ENCODE measurements at regions not wholly inside any gene's neighbourhood (a gene's known extent, or its start where the extent isn't known, plus 50 kb on each side); places are given as distances from the start of the nearest gene placed in this dataset.

DNA sequence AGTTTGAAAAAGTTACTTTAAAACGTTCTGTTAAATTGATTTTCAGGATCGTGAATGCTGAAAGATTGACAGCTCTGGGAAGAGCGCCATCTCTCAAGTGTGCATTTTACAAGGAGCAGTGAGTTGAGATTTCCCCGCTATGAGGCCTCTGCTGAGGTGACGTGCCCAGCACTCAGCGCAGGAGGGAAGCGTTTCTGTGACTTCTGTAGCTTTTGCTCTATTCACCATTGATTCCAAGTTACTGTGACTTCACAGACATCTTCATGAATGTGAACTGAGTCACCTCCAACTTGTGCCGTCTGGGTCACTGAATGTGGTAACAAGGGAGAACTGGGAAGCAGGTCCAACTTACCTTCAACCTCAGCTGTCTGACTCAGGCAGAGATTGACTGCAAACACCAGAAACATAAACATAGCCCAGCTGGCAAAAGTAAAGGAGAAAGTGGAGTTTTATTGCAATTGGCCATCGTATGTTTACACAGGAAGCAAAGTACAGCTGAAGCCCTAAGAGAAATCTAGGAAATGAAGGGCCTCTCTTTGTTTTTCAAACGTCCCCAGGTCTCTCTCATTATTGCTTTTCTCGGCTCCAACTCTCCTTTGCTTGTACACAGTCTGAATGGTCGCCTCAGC is 428.8 kb upstream of the CLINT1 start:
- no peak for ATAC-seq

DNA sequence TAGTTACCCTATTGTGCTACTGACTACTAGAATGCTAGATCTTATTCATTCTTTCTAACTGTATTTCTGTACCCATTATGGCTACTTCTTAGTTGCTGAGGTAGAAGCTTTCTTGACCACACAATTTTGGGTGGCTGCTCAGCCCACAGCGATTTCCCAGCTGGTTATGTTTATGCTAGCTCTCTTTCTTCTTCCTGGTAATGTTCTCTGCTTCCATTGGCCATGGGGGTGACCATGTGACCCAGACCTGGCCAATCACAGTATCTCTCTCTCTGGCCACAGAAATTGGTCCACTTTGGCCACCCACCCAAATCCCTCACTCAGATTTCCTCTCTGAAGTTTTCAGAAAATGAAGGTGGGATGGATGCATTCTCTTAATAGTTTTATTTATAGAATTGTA is 427.9 kb upstream of the CLINT1 start:
- ATAC-seq: no peak

DNA sequence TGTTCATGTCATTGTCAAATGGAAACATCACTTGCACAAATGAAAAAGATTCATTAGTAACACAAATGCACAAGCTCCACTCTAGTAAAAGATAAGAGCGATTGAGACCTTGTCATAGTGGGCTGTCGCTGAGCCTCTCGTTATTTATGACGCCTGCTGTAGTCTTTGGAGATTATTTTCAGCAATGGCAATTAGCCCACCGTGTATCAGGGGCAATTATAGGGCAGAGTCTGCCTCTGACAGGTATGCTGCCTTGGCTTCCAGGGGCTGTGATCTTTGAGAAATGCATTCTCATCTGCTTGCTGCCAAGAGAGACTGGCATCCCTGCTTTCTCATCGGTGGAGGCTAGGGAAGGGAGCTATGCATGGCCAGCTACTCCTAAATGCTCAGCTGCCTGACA is 426.8 kb upstream of the CLINT1 start:
- ATAC-seq: no peak

DNA sequence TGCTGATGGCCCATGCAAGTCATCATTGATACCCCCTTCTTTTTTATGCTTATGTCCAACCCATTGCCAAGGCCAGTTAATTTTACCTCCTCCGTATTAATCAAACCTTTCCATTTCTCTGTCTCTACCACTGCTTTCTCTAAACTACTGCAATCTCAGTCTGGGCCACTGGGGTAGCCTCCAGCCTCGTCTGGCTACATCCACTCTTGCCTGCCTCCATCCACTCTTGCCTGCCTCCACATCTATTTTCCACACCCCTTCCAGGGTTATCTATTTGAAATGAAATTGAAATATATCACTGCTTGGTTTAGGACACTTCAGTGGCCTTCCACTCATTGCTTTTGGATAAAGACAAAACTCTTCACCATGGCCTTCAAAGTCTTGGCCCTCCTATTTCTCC is 425.3 kb upstream of the CLINT1 start:
- ATAC-seq: no peak

DNA sequence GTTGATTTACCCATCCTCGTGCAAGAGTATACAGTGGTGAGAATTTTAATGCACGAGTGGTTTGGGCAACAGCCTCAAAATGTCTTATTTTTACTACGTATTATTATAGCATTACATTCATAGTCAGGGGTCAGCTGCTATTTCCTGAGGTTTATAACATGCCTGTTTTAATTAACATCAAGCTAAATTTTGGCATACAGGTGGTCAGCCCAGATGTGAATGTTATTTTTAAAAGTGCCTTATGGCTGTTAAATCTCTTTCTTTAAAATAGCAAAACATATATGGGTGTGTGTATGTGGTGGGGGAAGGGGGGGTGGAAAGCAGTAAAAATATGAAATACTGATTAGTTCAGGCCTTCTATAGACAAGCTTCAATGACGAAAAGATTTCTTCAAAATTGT is 424.5 kb upstream of the CLINT1 start:
- no peak for ATAC-seq

DNA sequence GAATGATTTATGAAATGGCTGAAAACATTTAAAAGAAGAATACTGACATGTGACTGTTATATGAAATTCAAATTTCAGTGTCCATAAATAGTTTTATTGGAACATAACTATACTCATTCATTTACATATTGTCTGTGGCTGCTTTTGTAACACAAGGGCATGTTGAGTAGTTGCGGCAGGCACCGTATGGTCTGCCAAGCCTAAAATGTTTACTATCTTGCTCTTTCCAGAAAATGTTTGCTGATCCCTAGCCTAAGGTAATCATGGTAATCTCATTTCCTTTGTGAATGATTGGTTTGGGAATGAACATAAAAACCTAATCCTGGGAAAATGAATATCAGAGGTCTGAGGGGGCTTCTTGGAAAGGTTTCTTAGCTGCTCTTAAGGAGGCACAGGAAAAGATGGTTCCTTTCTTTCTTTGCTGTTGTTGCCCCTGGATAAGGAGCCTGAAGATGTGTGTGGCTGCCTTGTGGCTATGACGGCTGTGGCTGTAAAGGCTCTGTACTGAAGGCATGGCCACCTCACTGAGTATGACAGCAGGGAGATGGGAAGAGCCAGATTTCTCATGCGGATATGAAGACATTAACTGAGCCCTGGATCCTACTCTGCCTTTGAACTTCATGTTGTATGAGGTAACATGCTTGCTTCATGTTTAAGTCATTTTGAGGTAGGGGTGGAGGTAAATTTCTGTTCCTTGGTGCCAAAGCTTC is 419.4 kb upstream of the CLINT1 start:
- ATAC-seq: no peak

DNA sequence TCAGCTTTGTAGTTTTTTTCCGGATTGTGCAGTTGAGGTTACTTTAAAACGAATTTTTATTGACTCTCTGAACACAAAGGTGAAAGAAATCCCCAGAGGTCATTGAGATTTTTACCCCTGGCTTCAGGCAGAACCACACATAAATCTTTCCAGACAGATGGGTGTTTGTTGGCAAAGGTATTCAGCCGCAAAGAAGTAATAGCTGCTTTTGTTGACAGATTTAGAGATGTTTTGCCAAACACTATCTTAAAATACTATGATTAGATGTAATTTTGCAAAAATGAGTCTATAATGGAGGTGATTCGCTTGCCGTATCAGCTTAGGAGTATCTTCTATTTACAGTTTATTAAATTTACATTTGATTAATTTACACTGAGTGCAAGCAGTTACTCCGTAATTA is 418.3 kb upstream of the CLINT1 start:
- ATAC-seq: no peak

DNA sequence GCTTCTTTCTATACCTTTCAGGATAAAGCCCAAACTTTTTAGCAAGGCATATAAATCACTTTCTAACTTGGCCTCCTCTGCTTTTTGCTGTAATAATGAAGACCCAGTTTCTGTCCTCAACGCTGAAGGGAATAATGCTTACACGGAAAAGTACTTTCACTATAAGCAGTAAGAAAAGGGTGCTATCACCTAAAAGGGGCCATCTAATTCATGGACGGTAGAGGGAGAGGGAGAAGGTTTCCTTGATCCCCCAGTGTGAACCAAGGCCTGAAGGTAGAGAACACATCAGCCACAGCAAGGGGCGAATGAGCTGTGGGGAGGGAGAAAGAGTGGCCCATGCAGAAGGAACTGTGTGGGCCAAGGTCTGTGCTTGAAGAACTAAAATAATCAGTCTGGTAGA is 417.7 kb upstream of the CLINT1 start:
- no peak for ATAC-seq

DNA sequence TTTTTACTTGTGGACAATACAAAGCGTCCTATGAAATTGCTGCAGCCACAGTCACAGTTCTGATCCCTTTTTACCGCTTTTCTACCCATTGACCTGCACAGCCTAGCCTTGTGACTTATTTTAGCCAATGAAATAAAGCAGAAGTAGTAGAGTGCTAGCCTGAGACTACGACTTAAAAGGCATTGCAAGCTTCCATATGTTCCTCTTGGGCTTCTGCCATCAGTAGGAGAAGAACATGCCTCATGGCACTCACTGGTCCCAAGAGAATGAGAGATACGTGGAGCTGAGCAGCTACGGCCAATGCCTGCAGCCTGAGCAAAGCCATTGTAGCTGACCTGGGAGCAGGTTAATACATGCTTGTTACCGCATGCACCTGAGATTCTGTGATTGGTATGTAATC is 416.6 kb upstream of the CLINT1 start:
- ATAC-seq: no peak

DNA sequence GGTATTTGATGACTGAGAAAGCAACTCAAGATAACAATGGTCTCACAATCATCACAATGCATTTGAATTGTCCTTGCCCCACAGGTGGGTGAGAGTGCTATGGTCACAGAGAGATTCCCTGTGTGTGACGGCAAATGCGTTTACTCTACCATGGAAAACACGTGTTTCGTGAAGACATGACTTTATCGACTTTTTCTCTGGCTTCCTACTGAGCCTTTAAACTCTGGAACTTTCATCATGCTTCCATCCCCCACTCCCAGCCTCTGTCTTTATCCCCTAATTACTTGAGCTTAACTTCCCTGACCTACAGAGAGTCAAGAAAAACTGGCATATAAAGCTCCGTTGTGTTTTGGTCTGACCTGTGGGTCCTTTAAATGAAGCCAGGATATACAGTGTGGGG is 414.1 kb upstream of the CLINT1 start:
- no peak for ATAC-seq

DNA sequence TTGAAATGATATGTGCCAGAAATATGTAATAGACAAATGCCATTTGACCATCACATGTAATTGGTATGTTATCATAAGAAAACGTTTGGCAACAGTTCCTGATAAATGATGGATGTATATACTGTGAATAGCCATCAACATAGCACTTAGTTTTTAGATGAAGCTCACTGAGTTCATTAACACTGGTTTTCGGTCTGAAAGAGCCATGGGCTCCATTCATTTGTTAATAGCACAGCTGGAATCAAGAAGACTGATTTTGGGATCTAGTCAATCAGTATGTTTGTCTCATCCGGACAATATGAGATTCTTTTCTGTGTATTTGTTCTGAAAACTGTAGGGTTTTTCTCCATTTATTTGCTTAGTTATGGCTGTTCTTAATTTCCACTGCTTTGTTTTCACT is 413.5 kb upstream of the CLINT1 start:
- no peak for ATAC-seq

DNA sequence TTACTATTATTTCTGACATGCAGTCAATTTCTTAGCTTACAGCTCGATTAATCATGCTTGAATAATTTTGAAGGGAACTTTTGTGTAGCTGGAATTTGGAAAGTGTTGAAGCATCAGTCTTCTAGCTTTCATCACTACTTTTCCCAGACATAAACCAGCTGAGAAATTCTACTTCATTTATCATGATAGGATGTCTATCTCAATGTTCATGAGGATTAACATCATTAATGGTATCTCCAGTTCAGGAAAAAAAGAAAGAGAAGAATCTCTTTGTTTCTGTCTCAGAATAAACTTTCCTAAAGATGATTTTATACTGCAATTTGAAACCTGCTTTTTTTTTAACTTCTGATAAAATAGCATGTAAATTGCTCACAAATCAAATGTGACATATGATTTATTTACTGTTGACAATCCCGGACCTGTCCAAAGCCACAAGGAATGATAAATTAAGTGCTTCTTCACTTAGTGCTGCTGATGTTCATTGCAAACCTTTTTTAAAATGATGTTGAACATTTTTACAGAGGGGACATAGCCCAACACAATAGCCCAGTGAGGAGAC is 412.1 kb upstream of the CLINT1 start:
- ATAC-seq: no peak

DNA sequence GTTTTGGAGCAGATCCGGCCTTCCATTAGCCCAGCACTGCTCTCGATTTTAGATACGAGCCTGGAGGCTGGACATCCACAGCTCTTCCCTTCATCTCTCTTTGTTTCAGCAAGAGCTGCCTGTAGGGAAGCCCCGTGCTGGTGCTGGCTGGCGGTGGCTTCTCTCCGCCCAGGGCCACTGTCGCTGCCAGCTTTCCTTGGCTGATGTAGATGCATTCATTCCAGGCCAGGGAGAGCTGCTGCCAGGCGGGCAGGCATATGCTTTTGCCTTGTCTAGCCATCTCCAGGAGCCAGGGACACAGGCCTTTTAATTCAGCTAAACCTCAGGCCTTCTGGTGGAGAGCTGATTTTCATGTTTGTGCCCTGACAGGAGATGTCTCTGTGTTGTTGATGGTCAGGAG is 409.3 kb upstream of the CLINT1 start:
- ATAC-seq: no peak

DNA sequence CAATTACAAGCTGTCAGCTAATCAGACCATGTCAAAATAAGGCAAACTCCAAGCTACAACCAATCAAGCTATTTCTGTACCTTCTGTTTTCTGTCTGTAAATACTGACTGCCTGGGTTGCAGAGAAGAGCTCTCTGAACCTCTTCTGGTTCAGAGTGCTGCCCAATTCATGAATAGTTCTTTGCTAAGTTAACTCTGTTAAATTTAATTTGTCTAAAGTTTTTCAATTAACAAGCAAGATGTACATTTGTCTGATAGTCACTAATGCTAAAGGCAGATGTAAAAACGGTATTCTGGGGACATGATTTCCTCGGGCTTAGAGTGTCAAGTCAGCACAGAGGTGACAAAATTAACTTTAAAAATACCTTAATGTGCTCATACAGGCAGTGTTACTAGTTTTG is 408.3 kb upstream of the CLINT1 start:
- no peak for ATAC-seq

DNA sequence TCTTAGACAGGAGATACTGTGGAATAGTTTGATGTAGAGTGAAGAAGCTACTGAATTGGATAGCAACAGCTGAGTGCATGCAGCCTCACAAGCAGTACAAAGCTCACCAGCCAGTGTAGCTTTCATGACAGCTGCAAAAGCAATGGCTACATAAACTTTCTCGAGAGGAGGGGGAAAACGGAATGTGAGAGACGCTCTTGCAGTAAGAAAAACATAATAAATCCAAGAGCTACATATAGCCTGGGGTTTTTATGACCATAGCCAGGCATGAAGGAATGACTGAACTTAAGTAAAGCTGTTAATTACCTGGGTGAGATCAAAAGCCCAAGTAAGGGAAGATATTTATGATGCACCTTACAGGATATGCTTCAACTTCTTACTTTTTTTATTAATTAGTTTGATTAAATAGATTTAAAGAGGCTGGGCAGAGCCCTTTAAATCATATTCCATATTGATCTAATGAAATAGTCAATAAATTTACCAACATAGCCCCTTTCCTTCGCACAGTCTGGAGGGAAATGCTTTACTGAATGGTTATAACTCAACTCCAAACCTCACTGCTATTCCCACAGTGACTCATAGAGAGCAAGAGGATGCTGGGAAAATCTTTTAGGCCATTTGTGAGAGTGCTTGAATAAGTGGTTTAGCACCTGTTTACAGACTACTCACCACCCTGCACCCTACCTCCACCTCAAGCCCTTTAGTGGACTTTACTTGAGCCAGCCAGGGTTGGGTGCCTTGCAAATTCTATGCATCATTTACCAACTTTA is 407.2 kb upstream of the CLINT1 start:
- ATAC-seq: no peak

DNA sequence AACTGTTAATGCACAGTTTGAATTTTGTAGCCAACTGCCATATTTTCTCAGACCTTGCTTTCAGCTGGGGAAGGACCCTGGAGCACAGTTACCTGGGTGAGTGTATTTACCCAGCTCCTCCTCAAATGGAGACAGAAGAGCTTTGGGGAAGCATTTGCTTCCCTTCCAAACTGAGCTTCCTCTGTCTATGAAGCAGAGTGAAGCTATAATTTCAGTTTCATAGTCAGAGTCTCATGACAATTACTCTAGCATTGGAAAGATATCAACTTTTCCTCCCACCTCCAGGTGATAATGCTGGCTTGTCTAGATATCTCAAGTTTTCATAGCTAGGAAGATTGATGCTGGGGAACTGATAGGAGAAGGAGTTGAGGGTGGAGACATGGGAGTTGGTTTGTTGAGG is 406.4 kb upstream of the CLINT1 start:
- no peak for ATAC-seq

DNA sequence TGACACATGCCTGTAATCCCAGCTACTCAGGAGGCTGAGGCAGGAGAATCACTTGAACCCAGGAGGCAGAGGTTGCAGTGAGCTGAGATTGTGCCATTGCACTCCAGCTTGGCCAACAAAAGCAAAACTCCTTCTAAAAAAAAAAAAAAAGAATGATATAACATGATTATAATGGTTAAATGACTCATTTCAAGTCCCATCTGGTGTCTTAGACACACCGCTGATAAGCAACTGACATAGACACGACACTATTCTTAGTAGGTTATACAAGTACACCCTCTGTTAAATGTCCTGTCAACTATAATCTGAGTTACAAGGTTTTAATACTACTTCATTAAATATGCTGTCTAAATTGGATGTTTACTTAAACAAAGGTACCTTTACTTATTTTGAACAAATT is 405.3 kb upstream of the CLINT1 start:
- no peak for ATAC-seq

DNA sequence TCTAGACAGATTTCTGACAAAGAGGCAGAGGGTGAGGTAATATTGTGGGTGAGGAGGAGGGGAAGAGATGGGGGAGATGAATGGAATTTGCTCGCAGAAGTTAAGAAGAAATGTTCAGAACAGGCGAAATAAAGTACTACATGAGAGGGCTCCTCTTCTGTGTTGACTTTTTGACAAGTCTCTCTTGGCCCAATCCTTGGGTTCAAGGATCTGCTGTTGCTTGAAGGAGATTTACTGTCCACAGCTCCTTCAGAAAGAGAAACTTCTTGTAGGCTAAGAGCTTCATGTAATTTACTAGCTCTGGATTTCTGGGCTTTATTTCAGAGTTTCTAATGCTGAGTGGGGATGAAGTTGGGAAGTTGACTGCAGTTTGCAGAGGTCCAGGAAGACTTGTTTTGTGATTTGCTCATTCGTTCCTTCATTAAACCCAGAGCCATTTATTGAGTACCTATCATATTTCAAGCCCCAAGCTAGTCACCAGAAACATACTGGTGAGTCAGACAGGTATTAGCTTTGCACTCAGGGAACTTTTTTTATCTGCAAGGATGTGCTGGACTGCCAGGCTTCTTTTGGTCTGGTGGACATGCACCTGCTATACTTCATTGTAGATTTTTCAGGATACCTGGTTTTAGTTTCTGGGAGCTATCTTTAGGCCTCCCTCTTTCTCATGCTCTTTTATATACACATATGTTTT is 402.9 kb upstream of the CLINT1 start:
- ATAC-seq: no peak

DNA sequence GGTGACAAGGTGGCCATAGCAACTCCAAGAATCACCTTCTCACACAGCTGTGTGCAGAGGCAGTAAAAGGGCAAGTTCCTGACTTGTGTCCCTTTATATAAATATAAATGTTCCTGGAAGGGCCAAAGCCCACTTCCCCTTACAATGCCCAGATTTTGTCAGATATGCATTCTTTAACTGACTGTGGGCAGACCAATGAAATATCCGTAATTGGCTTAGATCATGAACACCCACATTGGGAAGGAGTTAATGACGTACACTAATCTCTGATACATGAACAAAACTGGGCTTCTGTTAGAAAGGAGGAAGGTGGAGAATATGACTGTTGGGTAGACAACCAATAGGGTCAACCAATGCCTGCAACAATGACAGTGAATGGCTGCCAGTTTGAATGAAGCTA is 397.2 kb upstream of the CLINT1 start:
- no peak for ATAC-seq

DNA sequence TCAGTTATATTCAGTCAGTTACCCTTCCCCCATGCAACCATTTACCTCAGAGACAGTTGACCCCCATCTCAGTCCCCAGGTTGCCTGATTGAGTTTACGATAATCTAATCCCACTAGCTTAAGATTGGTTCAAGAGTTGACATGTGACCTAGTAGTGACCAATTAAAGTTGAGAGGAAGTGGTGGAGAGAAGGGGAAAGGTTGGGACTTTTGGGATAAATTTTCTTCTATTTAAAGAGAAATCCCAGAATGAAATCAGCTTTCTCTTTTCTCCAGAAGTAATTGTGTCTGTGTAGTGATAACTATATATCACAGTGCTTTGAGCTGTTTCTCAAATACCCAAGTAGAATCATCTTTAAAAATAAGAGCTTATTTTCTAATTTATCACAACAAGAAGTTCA is 396.7 kb upstream of the CLINT1 start:
- no peak for ATAC-seq

DNA sequence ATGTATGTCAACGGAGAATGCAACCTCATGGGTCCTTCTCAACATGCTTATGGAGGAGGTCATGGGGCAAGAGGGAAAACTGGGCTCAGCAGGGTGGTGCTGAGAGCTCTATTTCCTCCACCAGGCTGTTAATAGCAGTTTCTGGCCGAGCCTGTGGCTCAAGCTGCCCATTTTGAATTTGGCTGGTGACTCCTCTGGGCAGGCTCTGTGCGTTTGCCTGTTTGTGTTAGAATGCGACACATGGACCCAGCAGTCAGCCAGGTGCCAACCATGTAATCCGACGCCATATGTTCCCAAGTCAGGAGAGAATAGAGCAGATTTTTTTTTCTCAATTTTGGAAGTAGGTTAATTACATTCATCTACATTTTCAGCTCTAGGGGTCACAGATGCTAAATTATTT is 387.7 kb upstream of the CLINT1 start:
- ATAC-seq: no peak

DNA sequence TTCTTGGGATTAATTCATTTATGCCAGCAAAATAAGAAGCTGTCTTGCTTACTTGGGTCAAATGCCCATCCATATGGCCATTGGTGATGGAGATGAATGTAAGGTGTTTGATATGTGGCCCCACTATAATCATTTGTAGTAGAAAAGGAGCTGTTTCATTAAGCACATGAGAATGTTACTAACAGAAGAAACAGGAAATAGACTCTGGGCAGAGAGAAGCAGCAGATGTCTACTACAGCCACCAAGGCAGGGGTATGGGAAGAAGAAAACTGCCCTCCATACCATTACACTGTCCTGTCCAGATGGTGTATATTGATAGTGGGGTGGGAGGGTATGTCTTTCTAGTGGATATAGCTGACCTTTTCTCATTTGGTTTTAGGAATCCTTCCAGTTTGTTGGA is 386.6 kb upstream of the CLINT1 start:
- no peak for ATAC-seq

DNA sequence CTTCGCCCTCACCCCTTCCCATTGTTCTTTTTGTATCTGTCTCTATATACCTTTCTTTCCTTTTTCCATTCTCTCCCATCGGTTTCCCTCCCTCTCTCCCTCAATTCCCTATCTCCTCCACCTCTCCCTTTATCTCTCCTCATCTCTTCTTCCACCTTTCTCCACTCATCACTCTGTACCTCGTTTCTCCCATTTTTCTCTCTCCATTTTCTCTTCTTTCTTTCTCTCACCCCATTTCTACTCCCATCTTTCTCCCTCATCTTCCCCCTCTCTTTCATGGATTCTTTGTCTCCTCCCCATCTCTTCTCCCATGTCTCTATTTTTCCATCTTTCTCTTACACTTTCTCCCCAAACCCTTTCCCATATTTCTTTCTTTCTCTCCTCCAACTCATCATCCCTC is 385.9 kb upstream of the CLINT1 start:
- no peak for ATAC-seq

All from activated CD4-positive, CD25-positive, alpha-beta regulatory T cell treated with anti-CD3 and anti-CD28 coated beads, Interleukin-2, amount 50 U/mL, for 24 hours (primary cell).